IMR-90 (cell line): ENCODE measurements at regions not wholly inside any gene's neighbourhood (a gene's known extent, or its start where the extent isn't known, plus 50 kb on each side); places are given as distances from the start of the nearest gene placed in this dataset.

ENCODE experiments used
- ATAC-seq: fragments of 200-7000 bp; cut with Tn5 transposase; 2 replicates; pipeline ENCODE4 v1.9.1; 2020; ENCODE audit warnings: low read depth, mild to moderate bottlenecking, moderate library complexity
- BruUV-seq: library from RNA; stranded (reverse); fragments of 400-500 nt; replicated peaks from 2 replicates; lab custom pipeline; 2021; lab: Mats Ljungman, UMichigan
- CTCF ChIA-PET: fragments of 300-600 bp; formaldehyde crosslinking; extraction: SDS; loops from one replicate; lab custom pipeline; 2021; ENCODE audit warnings: antibody characterized with exemption; lab: Yijun Ruan, JAX
- POLR2A ChIA-PET: fragments of 300-600 bp; sonication (Branson Sonifier 250); formaldehyde crosslinking; loops from one replicate; lab custom pipeline; 2022; ENCODE audit warnings: antibody characterized with exemption; ENCODE audit not compliant: unreplicated experiment; lab: Charles Lee
- DNase-seq: peaks from one replicate; pipeline ENCODE4 v3.0.0; 2013
- H2AFZ ChIP-seq: replicated peaks from 2 replicates; pipeline ENCODE3; 2013; ENCODE audit warnings: low read length, mild to moderate bottlenecking; ENCODE audit not compliant: poor library complexity
- H2AK5ac ChIP-seq: 2 replicates; pipeline ENCODE4 v1.6.1; 2013; ENCODE audit warnings: low read depth, low read length, inconsistent platforms
- H2AK9ac ChIP-seq: replicated peaks from 2 replicates; pipeline ENCODE3; 2013; ENCODE audit warnings: mild to moderate bottlenecking, low read depth, low read length, moderate library complexity; ENCODE audit not compliant: poor library complexity
- H2BK120ac ChIP-seq: 2 replicates; pipeline ENCODE4 v1.6.1; 2013; ENCODE audit warnings: low read depth, low read length, inconsistent platforms
- H2BK15ac ChIP-seq: 3 replicates; pipeline ENCODE4 v1.6.1; 2013; ENCODE audit warnings: low read depth, low read length, inconsistent platforms
- H2BK20ac ChIP-seq: 2 replicates; pipeline ENCODE4 v1.6.1; 2013; ENCODE audit warnings: low read depth, mild to moderate bottlenecking, inconsistent platforms, low read length, moderate library complexity
- H2BK5ac ChIP-seq: 2 replicates; pipeline ENCODE4 v1.6.1; 2013; ENCODE audit warnings: mild to moderate bottlenecking, low read depth, low read length, inconsistent platforms; ENCODE audit not compliant: poor library complexity, severe bottlenecking
- H3K14ac ChIP-seq: replicated peaks from 2 replicates; pipeline ENCODE4 v1.6.1; 2013; ENCODE audit warnings: low read depth, low read length, inconsistent platforms
- H3K18ac ChIP-seq: 2 replicates; pipeline ENCODE4 v1.6.1; 2013; ENCODE audit warnings: low read depth, low read length, control low read depth
- H3K23ac ChIP-seq: 2 replicates; pipeline ENCODE4 v1.6.1; 2013; ENCODE audit warnings: low read depth, low read length, inconsistent platforms
- H3K27ac ChIP-seq: 2 replicates; pipeline ENCODE4 v1.5.1; 2013; ENCODE audit warnings: mild to moderate bottlenecking, control low read depth, low read length; ENCODE audit not compliant: insufficient read depth
- H3K27me3 ChIP-seq: 2 replicates; pipeline ENCODE4 v1.6.1; 2013; ENCODE audit warnings: low read length; ENCODE audit not compliant: control insufficient read depth, insufficient read depth
- H3K36me3 ChIP-seq: 2 replicates; pipeline ENCODE4 v1.6.1; 2013; ENCODE audit warnings: low read length, mixed read lengths; ENCODE audit not compliant: control insufficient read depth, insufficient read depth
- H3K4ac ChIP-seq: 2 replicates; pipeline ENCODE4 v1.6.1; 2013; ENCODE audit warnings: low read depth, low read length, inconsistent platforms
- H3K4me1 ChIP-seq: 2 replicates; pipeline ENCODE4 v1.6.1; 2013; ENCODE audit warnings: low read length, mixed read lengths; ENCODE audit not compliant: control insufficient read depth, insufficient read depth
- H3K4me2 ChIP-seq: 2 replicates; pipeline ENCODE4 v1.6.1; 2013; ENCODE audit warnings: low read depth, mild to moderate bottlenecking, control low read depth, low read length, moderate library complexity
- H3K4me3 ChIP-seq: 2 replicates; pipeline ENCODE4 v1.5.1; 2013; ENCODE audit warnings: low read depth, mild to moderate bottlenecking, control low read depth, low read length, moderate library complexity; ENCODE audit not compliant: insufficient read depth
- H3K56ac ChIP-seq: 2 replicates; pipeline ENCODE4 v1.6.1; 2013; ENCODE audit warnings: low read length, inconsistent platforms; ENCODE audit not compliant: insufficient read depth; ENCODE audit errors: extremely low read depth
- H3K79me1 ChIP-seq, 2 experiments: 2 replicates each; pipeline ENCODE4 v1.6.1; 2013; ENCODE audit warnings: low read length in 2 of 2, inconsistent platforms in 1 of 2, low read depth in 1 of 2
- H3K9ac ChIP-seq: 2 replicates; pipeline ENCODE4 v1.6.1; 2013; ENCODE audit warnings: low read depth, low read length, control low read depth
- H3K9me1 ChIP-seq: 2 replicates; pipeline ENCODE4 v1.6.1; 2013; ENCODE audit warnings: low read length, inconsistent platforms; ENCODE audit not compliant: insufficient read depth
- H3K9me3 ChIP-seq: 2 replicates; pipeline ENCODE4 v1.6.1; 2013; ENCODE audit warnings: low read length; ENCODE audit not compliant: control insufficient read depth, insufficient read depth
- H4K20me1 ChIP-seq: 2 replicates; pipeline ENCODE4 v1.6.1; 2013; ENCODE audit warnings: low read length, inconsistent platforms; ENCODE audit not compliant: insufficient read depth
- H4K5ac ChIP-seq: 2 replicates; pipeline ENCODE4 v1.6.1; 2013; ENCODE audit warnings: mild to moderate bottlenecking, low read depth, low read length, control low read depth
- H4K8ac ChIP-seq, 2 experiments: 2 replicates each; pipeline ENCODE4 v1.6.1; 2013; ENCODE audit warnings: low read depth in 2 of 2, low read length in 2 of 2, control low read depth in 1 of 2, inconsistent platforms in 1 of 2
- H4K91ac ChIP-seq: 2 replicates; pipeline ENCODE4 v1.6.1; 2013; ENCODE audit warnings: low read depth, low read length, inconsistent platforms; ENCODE audit not compliant: insufficient read depth
- BHLHE40 ChIP-seq: fragments of 150-350 bp; IDR thresholded peaks from 2 replicates; pipeline ENCODE4 v1.6.1; 2016; ENCODE audit warnings: mild to moderate bottlenecking, low read depth, low read length
- CHD1 ChIP-seq: IDR thresholded peaks from 2 replicates; pipeline ENCODE4 v1.6.1; 2012; ENCODE audit warnings: low read depth, low read length, improper control_type of control experiment
- ELK1 ChIP-seq: fragments of 150-350 bp; IDR thresholded peaks from 2 replicates; pipeline ENCODE4 v1.6.1; 2016; ENCODE audit warnings: low read depth, mild to moderate bottlenecking, low read length, moderate library complexity, borderline replicate concordance
- FOS ChIP-seq: fragments of 150-350 bp; IDR thresholded peaks from 2 replicates; pipeline ENCODE4 v1.6.1; 2016; ENCODE audit warnings: low read depth, low read length
- MAFK ChIP-seq: IDR thresholded peaks from 2 replicates; pipeline ENCODE4 v1.6.1; 2012; ENCODE audit warnings: low read depth, low read length, improper control_type of control experiment
- RCOR1 ChIP-seq: IDR thresholded peaks from 2 replicates; pipeline ENCODE4 v1.6.1; 2012; ENCODE audit warnings: mild to moderate bottlenecking, low read length, improper control_type of control experiment; ENCODE audit not compliant: insufficient replicate concordance
- RFX5 ChIP-seq: IDR thresholded peaks from 2 replicates; pipeline ENCODE4 v1.8.0; 2012; ENCODE audit warnings: low read depth, mild to moderate bottlenecking, low read length, moderate library complexity
- WGBS, 2 experiments: methylation state at CpG; one replicate each; pipeline versions ENCODE4 v1.1.5 to v1.1.7; 2013; ENCODE audit warnings: missing lambda C conversion rate in 2 of 2; ENCODE audit not compliant: insufficient read length in 1 of 2; ENCODE audit errors: extremely low coverage in 2 of 2; 5-methylcytosine and 5-hydroxymethylcytosine counted together
- dilution Hi-C: fragments of 300-500 bp; cut with HindIII; formaldehyde crosslinking; loops from one replicate; pipeline ENCODE4 v1.14.3; 2018; ENCODE audit warnings: low sequenced_read_pairs; ENCODE audit not compliant: unreplicated experiment
- in situ Hi-C: fragments of 300-500 bp; cut with MboI; formaldehyde crosslinking; loops from 3 replicates; pipeline ENCODE4 v1.14.3; 2019; ENCODE audit warnings: low sequenced_read_pairs, inconsistent platforms, mixed read lengths
- intact Hi-C: fragments of 100-400 bp; cut with micrococcal nuclease; formaldehyde crosslinking; loops from 2 replicates; pipeline ENCODE4 v1.10.0; 2022

DNA sequence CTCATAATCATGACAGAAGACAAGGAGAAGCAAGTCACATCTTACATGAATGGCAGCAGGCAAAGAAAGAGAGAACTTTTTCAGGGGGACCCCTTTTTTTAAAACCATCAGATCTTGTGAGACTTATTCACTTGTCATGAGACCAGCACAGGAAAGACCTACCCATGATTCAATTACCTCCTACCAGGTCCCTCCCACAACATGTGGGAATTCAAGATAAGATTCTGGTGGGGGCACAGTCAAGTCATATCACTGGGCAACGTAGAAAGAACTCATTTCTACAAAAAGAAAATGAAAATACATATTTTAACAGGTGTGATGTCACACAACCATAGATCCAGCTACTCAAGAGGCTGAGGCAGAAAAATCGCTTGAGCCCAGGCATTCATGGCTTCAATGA, 304.1 kb downstream of the IPMK start:
- Histone ChIP-seq H3K23ac (no peak overlapping the region), H3K18ac (no peak overlapping the region), H3K4ac (no peak overlapping the region), H2BK20ac (no peak overlapping the region), H2AK5ac (no peak overlapping the region), H4K20me1 (no peaks in the 10 kb centered on the region), H3K9me1 (no peaks in the 10 kb centered on the region; the same call in 1 of the 2 replicates), H3K4me3 (no peak overlapping the region), H3K9me3 (no peaks in the 10 kb centered on the region), H3K79me1 (no peaks in the 10 kb centered on the region), H3K27me3 (no peaks in the 10 kb centered on the region), H3K14ac (no peak overlapping the region), H2AK9ac (no peak overlapping the region), H3K9ac (no peak overlapping the region), H4K5ac (no peak overlapping the region), H2AFZ (no peak overlapping the region), H3K56ac (no peak overlapping the region), H4K8ac (no peak overlapping the region), H2BK120ac (no peak overlapping the region), H3K36me3 (no peaks in the 10 kb centered on the region), H2BK5ac (no peak overlapping the region), H2BK15ac (no peak overlapping the region), H4K91ac (no peak overlapping the region), H3K27ac (no peak overlapping the region), H3K4me2 (no peak overlapping the region), H3K4me1 (no peaks in the 10 kb centered on the region)
- intact Hi-C loops (no loop called here), dilution Hi-C loops (no loop called here), in situ Hi-C loops (no loop called here)
- DNase-seq: no peak
- TF ChIP-seq MAFK (no peak), CHD1 (no peak), ELK1 (no peak), RCOR1 (no peak), BHLHE40 (no peak), FOS (no peak), RFX5 (no peak)
- ChIA-PET CTCF (no interaction called here), POLR2A (no interaction called here)
- no CpG with 5 or more reads among the region's 2 CpGs for WGBS, 2 experiments
- ATAC-seq: no peak
- no TSS peak for BruUV-seq
